Dermis microvascular lymphatic vessel endothelial cell (primary cell): ENCODE measurements at regions not wholly inside any gene's neighbourhood (a gene's known extent, or its start where the extent isn't known, plus 50 kb on each side); places are given as distances from the start of the nearest gene placed in this dataset.
A peak's percentile ranks its signal among the peaks of the same experiment; 100 is the strongest.

Experiments
- DNase-seq, 2 donors: peaks; one replicate each; pipeline versions ENCODE4 v3.0.0 to v3.0.0-alpha.2; 2010; ENCODE audit warnings: low read depth in 2 of 2

- DNase-seq = no peak
Observed at GRCh38 chr11:80371931-80372330, 931.1 kb upstream of the TENM4 start.

GRCh38 chr11:80365980-80366379, 925.1 kb upstream of the TENM4 start:
- DNase-seq = no peak

GRCh38 chr11:80365076-80365725, 924.4 kb upstream of the TENM4 start:
- no peak for DNase-seq

- DNase-seq = no peak
Observed at GRCh38 chr11:80362563-80363340, 921.9 kb upstream of the TENM4 start.

- no peak for DNase-seq
Observed at GRCh38 chr11:80355251-80355650, 914.4 kb upstream of the TENM4 start.

- DNase-seq = peak in 1 of 2 donors; percentile 10
Observed at GRCh38 chr11:80350541-80350940, 909.7 kb upstream of the TENM4 start.

GRCh38 chr11:80349997-80350396, 909.2 kb upstream of the TENM4 start:
- no peak for DNase-seq

- no peak for DNase-seq
Observed at GRCh38 chr11:80346353-80347059, 905.7 kb upstream of the TENM4 start.

GRCh38 chr11:80343436-80343835, 902.6 kb upstream of the TENM4 start:
- DNase-seq = no peak

GRCh38 chr11:80338231-80338630, 897.4 kb upstream of the TENM4 start:
- DNase-seq = no peak

GRCh38 chr11:80331694-80332093, 890.9 kb upstream of the TENM4 start:
- DNase-seq = no peak

GRCh38 chr11:80330264-80330663, 889.4 kb upstream of the TENM4 start:
- DNase-seq = peak in 1 of 2 donors; percentile 1

- DNase-seq = no peak
Observed at GRCh38 chr11:80328774-80329173, 887.9 kb upstream of the TENM4 start.

- no peak for DNase-seq
Observed at GRCh38 chr11:80327956-80328614, 887.3 kb upstream of the TENM4 start.

- no peak for DNase-seq
Observed at GRCh38 chr11:80321786-80322185, 881.0 kb upstream of the TENM4 start.

GRCh38 chr11:80320765-80321164, 879.9 kb upstream of the TENM4 start:
- no peak for DNase-seq

- DNase-seq = no peak
Observed at GRCh38 chr11:80320226-80320625, 879.4 kb upstream of the TENM4 start.

- no peak for DNase-seq
Observed at GRCh38 chr11:80317612-80318011, 876.8 kb upstream of the TENM4 start.

- no peak for DNase-seq
Observed at GRCh38 chr11:80315200-80315599, 874.4 kb upstream of the TENM4 start.

GRCh38 chr11:80309301-80309700, 868.5 kb upstream of the TENM4 start:
- DNase-seq = no peak

GRCh38 chr11:80307676-80308075, 866.8 kb upstream of the TENM4 start:
- DNase-seq = no peak
